GM12892 (cell line): ENCODE measurements at regions not wholly inside any gene's neighbourhood (a gene's known extent, or its start where the extent isn't known, plus 50 kb on each side); places are given as distances from the start of the nearest gene placed in this dataset.
A peak's percentile ranks its signal among the peaks of the same experiment; 100 is the strongest.

ENCODE experiments used
- DNase-seq: peaks from one replicate; pipeline ENCODE4 v3.0.0; 2011; ENCODE audit not compliant: insufficient read length
- FAIRE-seq: peaks from 2 replicates; lab custom pipeline; 2011; peaks lifted over from hg19 to GRCh38; lab: Jason Lieb, UNC
- POLR2A ChIP-seq: IDR thresholded peaks from 2 replicates; pipeline ENCODE4 v1.6.1; 2011; ENCODE audit warnings: low read depth, low read length, control low read depth
- POLR2AphosphoS5 ChIP-seq: IDR thresholded peaks from 2 replicates; pipeline ENCODE4 v1.6.1; 2011; ENCODE audit warnings: low read depth, low read length, control low read depth
- TAF1 ChIP-seq: IDR thresholded peaks from 2 replicates; pipeline ENCODE4 v1.6.1; 2011; ENCODE audit warnings: low read depth, mild to moderate bottlenecking, control low read depth, low read length, borderline replicate concordance

GRCh38 chr5:169423580-169424278, 122.8 kb upstream of the SLIT3 start:
- DNase-seq (no peak), FAIRE-seq (no peak)
- TF ChIP-seq TAF1 (no peak), POLR2A (no peak), POLR2AphosphoS5 (no peak)

- no peak for TF ChIP-seq POLR2A
- TF ChIP-seq TAF1 = no peak
- TF ChIP-seq POLR2AphosphoS5 = no peak
Observed at GRCh38 chr5:169422087-169422486, 121.1 kb upstream of the SLIT3 start.

GRCh38 chr5:169421677-169422076, 120.7 kb upstream of the SLIT3 start:
- DNase-seq (no peak), FAIRE-seq (no peak)
- no peak for TF ChIP-seq POLR2AphosphoS5
- no peak for TF ChIP-seq POLR2A
- no peak for TF ChIP-seq TAF1

More at GRCh38 chr5:169422087-169422486, 121.1 kb upstream of the SLIT3 start:
- FAIRE-seq (no peak), DNase-seq (no peak)

GRCh38 chr5:169417676-169418075, 116.7 kb upstream of the SLIT3 start:
- no peak for FAIRE-seq
- DNase-seq = no peak
- TF ChIP-seq TAF1 (no peak), POLR2AphosphoS5 (no peak)

GRCh38 chr5:169416583-169417196, 115.8 kb upstream of the SLIT3 start:
- no peak for TF ChIP-seq POLR2AphosphoS5
- no peak for TF ChIP-seq TAF1
- no peak for TF ChIP-seq POLR2A
- DNase-seq (peak; percentile 5), FAIRE-seq (peak; percentile 85)

- FAIRE-seq = no peak
- DNase-seq = no peak
- TF ChIP-seq POLR2AphosphoS5 = no peak
- no peak for TF ChIP-seq POLR2A
- TF ChIP-seq TAF1 = no peak
Observed at GRCh38 chr5:169415948-169416347, 115.0 kb upstream of the SLIT3 start.

- DNase-seq (no peak), FAIRE-seq (no peak)
- TF ChIP-seq POLR2A = no peak
Observed at GRCh38 chr5:169415371-169415770, 114.4 kb upstream of the SLIT3 start.

GRCh38 chr5:169413416-169413815, 112.5 kb upstream of the SLIT3 start:
- TF ChIP-seq TAF1 (no peak), POLR2A (no peak), POLR2AphosphoS5 (no peak)
- DNase-seq = no peak
- no peak for FAIRE-seq

GRCh38 chr5:169412831-169413230, 111.9 kb upstream of the SLIT3 start:
- DNase-seq (no peak), FAIRE-seq (no peak)
- TF ChIP-seq TAF1 (no peak), POLR2AphosphoS5 (no peak), POLR2A (no peak)

GRCh38 chr5:169411786-169412430, 111.0 kb upstream of the SLIT3 start:
- FAIRE-seq (no peak), DNase-seq (no peak)
- no peak for TF ChIP-seq POLR2A
- TF ChIP-seq TAF1 = no peak
- TF ChIP-seq POLR2AphosphoS5 = no peak

- DNase-seq = no peak
- no peak for FAIRE-seq
- TF ChIP-seq TAF1 (no peak), POLR2AphosphoS5 (no peak), POLR2A (no peak)
Observed at GRCh38 chr5:169410996-169411783, 110.3 kb upstream of the SLIT3 start.

- FAIRE-seq = no peak
- DNase-seq = no peak
- TF ChIP-seq POLR2AphosphoS5 = no peak
- no peak for TF ChIP-seq TAF1
Observed at GRCh38 chr5:169408731-169409130, 107.8 kb upstream of the SLIT3 start.

GRCh38 chr5:169408171-169408570, 107.2 kb upstream of the SLIT3 start:
- no peak for FAIRE-seq
- no peak for TF ChIP-seq POLR2AphosphoS5
- TF ChIP-seq POLR2A = no peak
- no peak for TF ChIP-seq TAF1

More at GRCh38 chr5:169408171-169408570, 107.2 kb upstream of the SLIT3 start:
- no peak for DNase-seq
